HG02852 (cell line): ENCODE measurements at regions not wholly inside any gene's neighbourhood (a gene's known extent, or its start where the extent isn't known, plus 50 kb on each side); places are given as distances from the start of the nearest gene placed in this dataset.

Source experiments
- ATAC-seq: cut with Tn5 transposase; IDR thresholded peaks from one replicate; pipeline ENCODE4 v1.9.1; 2021; ENCODE audit warnings: mild to moderate bottlenecking, moderate library complexity; ENCODE audit not compliant: unreplicated experiment

GRCh38 chr6:145375502-145375901 lies 359.8 kb downstream of the EPM2A start:
- no peak for ATAC-seq

- no peak for ATAC-seq
These were observed 355.1 kb downstream of the EPM2A start for GRCh38 chr6:145380186-145380585.

- ATAC-seq: no peak
These were observed 353.4 kb downstream of the EPM2A start for GRCh38 chr6:145381941-145382340.

- ATAC-seq: no peak
These were observed 351.9 kb downstream of the EPM2A start for GRCh38 chr6:145383428-145383827.

- no peak for ATAC-seq
These were observed 350.8 kb downstream of the EPM2A start for GRCh38 chr6:145384503-145384902.

- no peak for ATAC-seq
These were observed 338.8 kb downstream of the EPM2A start for GRCh38 chr6:145396499-145396898.

- ATAC-seq: no peak
These were observed 334.8 kb downstream of the EPM2A start for GRCh38 chr6:145400508-145400907.

GRCh38 chr6:145405006-145405551 lies 330.2 kb downstream of the EPM2A start:
- no peak for ATAC-seq

- no peak for ATAC-seq
These were observed 328.5 kb downstream of the EPM2A start for GRCh38 chr6:145406783-145407182.

- no peak for ATAC-seq
These were observed 319.7 kb downstream of the EPM2A start for GRCh38 chr6:145415616-145416015.

- ATAC-seq: no peak
These were observed 314.7 kb downstream of the EPM2A start for GRCh38 chr6:145420599-145420998.

GRCh38 chr6:145423936-145424335 lies 311.4 kb downstream of the EPM2A start:
- ATAC-seq: no peak

GRCh38 chr6:145427232-145427631 lies 308.1 kb downstream of the EPM2A start:
- no peak for ATAC-seq

GRCh38 chr6:145428706-145429105 lies 306.6 kb downstream of the EPM2A start:
- ATAC-seq: no peak

- no peak for ATAC-seq
These were observed 293.2 kb downstream of the EPM2A start for GRCh38 chr6:145442110-145442509.

GRCh38 chr6:145445674-145446073 lies 289.6 kb downstream of the EPM2A start:
- no peak for ATAC-seq

GRCh38 chr6:145451029-145451428 lies 284.3 kb downstream of the EPM2A start:
- ATAC-seq: no peak

- ATAC-seq: no peak
These were observed 281.9 kb downstream of the EPM2A start for GRCh38 chr6:145453376-145453775.

GRCh38 chr6:145454006-145454405 lies 281.3 kb downstream of the EPM2A start:
- ATAC-seq: no peak

GRCh38 chr6:145457556-145457955 lies 277.8 kb downstream of the EPM2A start:
- ATAC-seq: no peak

GRCh38 chr6:145468534-145468933 lies 266.8 kb downstream of the EPM2A start:
- ATAC-seq: no peak

- no peak for ATAC-seq
These were observed 266.3 kb downstream of the EPM2A start for GRCh38 chr6:145469021-145469420.

GRCh38 chr6:145475794-145476396 lies 259.4 kb downstream of the EPM2A start:
- no peak for ATAC-seq
